PC-9 (cell line): ENCODE measurements at regions not wholly inside any gene's neighbourhood (a gene's known extent, or its start where the extent isn't known, plus 50 kb on each side); places are given as distances from the start of the nearest gene placed in this dataset.

Source experiments
- BruUV-seq: library from RNA; stranded (reverse); fragments of 400-500 nt; replicated peaks from 2 replicates; lab custom pipeline; 2021; lab: Mats Ljungman, UMichigan
- CTCF ChIA-PET: fragments of 300-600 bp; sonication (Branson Sonifier 250); formaldehyde crosslinking; loops from one replicate; lab custom pipeline; 2022; ENCODE audit warnings: antibody characterized with exemption; lab: Charles Lee
- POLR2A ChIA-PET: fragments of 300-600 bp; sonication (Branson Sonifier 250); formaldehyde crosslinking; loops from one replicate; lab custom pipeline; 2022; ENCODE audit warnings: antibody characterized with exemption; ENCODE audit not compliant: unreplicated experiment; lab: Charles Lee
- DNase-seq, 2 experiments: peaks; one replicate each; pipeline versions ENCODE4 v3.0.0 to v3.0.0-alpha.2; 2015 to 2022; ENCODE audit warnings: mixed read lengths in 1 of 2
- H2AFZ ChIP-seq: fragments of 200-600 bp; sonication (generic); 2 replicates; pipeline ENCODE4 v1.8.1; 2017; ENCODE audit warnings: antibody characterized with exemption
- H3F3A ChIP-seq: fragments of 200-600 bp; sonication (generic); 2 replicates; pipeline ENCODE4 v1.8.1; 2017; ENCODE audit warnings: antibody characterized with exemption, mild to moderate bottlenecking, low read depth; ENCODE audit not compliant: insufficient read depth
- H3K27ac ChIP-seq: fragments of 200-600 bp; sonication (generic); 2 replicates; pipeline ENCODE4 v1.6.1; 2016; ENCODE audit warnings: mixed run types
- H3K27me3 ChIP-seq: fragments of 200-600 bp; sonication (generic); 2 replicates; pipeline ENCODE4 v1.6.1; 2016; ENCODE audit warnings: low read depth, mixed run types; ENCODE audit not compliant: insufficient read depth
- H3K36me3 ChIP-seq: fragments of 200-600 bp; sonication (generic); 2 replicates; pipeline ENCODE4 v1.6.1; 2016; ENCODE audit warnings: low read depth, mixed run types
- H3K4me1 ChIP-seq: fragments of 200-600 bp; sonication (generic); replicated peaks from 2 replicates; pipeline ENCODE4 v1.6.1; 2016; ENCODE audit warnings: mixed run types; ENCODE audit not compliant: insufficient read depth
- H3K4me2 ChIP-seq: fragments of 200-600 bp; sonication (generic); 2 replicates; pipeline ENCODE4 v1.6.1; 2017; ENCODE audit warnings: mixed run types
- H3K4me3 ChIP-seq: fragments of 200-600 bp; sonication (generic); 2 replicates; pipeline ENCODE4 v1.6.1; 2016; ENCODE audit warnings: mixed run types
- H3K79me2 ChIP-seq: fragments of 200-600 bp; sonication (generic); 2 replicates; pipeline ENCODE4 v1.6.1; 2017; ENCODE audit warnings: low read depth, mixed run types
- H3K9me2 ChIP-seq: fragments of 200-600 bp; sonication (generic); 2 replicates; pipeline ENCODE4 v1.8.1; 2017; ENCODE audit warnings: mild to moderate bottlenecking; ENCODE audit not compliant: insufficient read depth
- H3K9me3 ChIP-seq: fragments of 200-600 bp; sonication (generic); 2 replicates; pipeline ENCODE4 v1.8.1; 2016; ENCODE audit warnings: low read depth; ENCODE audit not compliant: insufficient read depth
- H4K20me1 ChIP-seq: fragments of 200-600 bp; sonication (generic); 2 replicates; pipeline ENCODE4 v1.8.1; 2017; ENCODE audit not compliant: insufficient read depth
- EZH2 ChIP-seq: fragments of 200-600 bp; sonication (generic); IDR thresholded peaks from 2 replicates; pipeline ENCODE4 v1.8.0; 2017; ENCODE audit warnings: antibody characterized with exemption, low read depth
- intact Hi-C: fragments of 100-400 bp; cut with micrococcal nuclease; formaldehyde crosslinking; loops from one replicate; pipeline ENCODE4 v1.10.0; 2022; ENCODE audit not compliant: unreplicated experiment
- TF ChIP-seq, protein P1 (sequence below): fragments of 200-600 bp; sonication (generic); conservative IDR thresholded peaks from 2 replicates; pipeline ENCODE4 v1.6.1; 2017; ENCODE audit warnings: mixed run types, antibody characterized with exemption, mild to moderate bottlenecking, moderate library complexity

DNA sequence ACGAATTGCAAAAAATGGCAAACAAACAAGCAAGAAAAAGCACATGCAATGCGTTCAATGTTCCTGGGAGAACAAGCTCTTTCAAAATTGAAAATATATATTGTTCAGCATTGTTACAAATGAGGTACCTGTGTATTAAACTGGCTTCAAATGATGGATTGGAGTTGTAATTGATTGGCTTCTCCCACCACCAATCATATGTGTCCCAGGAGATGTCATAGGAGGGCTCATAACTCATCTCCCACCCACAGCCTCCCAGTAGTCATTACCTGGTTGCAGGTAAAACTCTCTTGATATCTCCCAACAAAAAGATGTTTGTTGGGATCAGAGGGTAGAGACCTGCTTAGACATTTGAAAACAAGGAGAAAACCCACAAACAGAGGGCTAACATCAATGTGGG, 302.9 kb downstream of the BAMBI start:
- intact Hi-C loops, result loop anchor here (10.0 kb wide), 1 partner anchor 125 kb away; no protein-coding TSS in a partner anchor
- Histone ChIP-seq H3K27me3 (no peaks in the 10 kb centered on the region), H4K20me1 (no peaks in the 10 kb centered on the region), H3K9me2 (no peaks in the 10 kb centered on the region), H2AFZ (no peak overlapping the region), H3K27ac (no peak overlapping the region), H3K36me3 (no peaks in the 10 kb centered on the region), H3K9me3 (no peaks in the 10 kb centered on the region), H3K4me1 (peaks cover 14% of the 10 kb centered on the region), H3K4me3 (no peak overlapping the region), H3F3A (no peaks in the 10 kb centered on the region), H3K79me2 (no peaks in the 10 kb centered on the region), H3K4me2 (no peak overlapping the region)
- BruUV-seq, result no TSS peak
- ChIA-PET POLR2A (no interaction called here), CTCF (no interaction called here)
- DNase-seq, result no peak
- TF ChIP-seq, protein P1, sequence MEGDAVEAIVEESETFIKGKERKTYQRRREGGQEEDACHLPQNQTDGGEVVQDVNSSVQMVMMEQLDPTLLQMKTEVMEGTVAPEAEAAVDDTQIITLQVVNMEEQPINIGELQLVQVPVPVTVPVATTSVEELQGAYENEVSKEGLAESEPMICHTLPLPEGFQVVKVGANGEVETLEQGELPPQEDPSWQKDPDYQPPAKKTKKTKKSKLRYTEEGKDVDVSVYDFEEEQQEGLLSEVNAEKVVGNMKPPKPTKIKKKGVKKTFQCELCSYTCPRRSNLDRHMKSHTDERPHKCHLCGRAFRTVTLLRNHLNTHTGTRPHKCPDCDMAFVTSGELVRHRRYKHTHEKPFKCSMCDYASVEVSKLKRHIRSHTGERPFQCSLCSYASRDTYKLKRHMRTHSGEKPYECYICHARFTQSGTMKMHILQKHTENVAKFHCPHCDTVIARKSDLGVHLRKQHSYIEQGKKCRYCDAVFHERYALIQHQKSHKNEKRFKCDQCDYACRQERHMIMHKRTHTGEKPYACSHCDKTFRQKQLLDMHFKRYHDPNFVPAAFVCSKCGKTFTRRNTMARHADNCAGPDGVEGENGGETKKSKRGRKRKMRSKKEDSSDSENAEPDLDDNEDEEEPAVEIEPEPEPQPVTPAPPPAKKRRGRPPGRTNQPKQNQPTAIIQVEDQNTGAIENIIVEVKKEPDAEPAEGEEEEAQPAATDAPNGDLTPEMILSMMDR, result no peak

DNA sequence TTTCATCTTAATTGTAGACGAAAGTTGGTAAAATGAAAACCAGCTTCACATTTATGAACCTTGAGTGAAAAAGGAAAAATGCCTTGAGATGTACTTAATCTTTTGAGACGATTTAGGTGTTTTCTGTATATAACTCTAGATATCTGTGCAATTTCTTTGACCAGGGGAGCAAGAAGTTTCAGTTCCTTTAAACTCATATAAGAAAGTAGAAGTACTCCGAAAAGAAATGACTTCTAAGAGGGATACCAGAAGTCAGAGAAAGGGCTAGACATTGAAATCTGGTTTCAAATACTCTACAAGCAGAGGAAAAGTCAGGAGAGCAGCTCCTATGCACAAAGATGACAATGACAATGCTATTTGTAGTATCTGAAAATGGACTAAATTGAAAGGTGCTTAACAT, 303.7 kb downstream of the BAMBI start:
- CTCF ChIA-PET, result no interaction called here
- Histone ChIP-seq H2AFZ (no peak overlapping the region), H3K27ac (no peak overlapping the region)

DNA sequence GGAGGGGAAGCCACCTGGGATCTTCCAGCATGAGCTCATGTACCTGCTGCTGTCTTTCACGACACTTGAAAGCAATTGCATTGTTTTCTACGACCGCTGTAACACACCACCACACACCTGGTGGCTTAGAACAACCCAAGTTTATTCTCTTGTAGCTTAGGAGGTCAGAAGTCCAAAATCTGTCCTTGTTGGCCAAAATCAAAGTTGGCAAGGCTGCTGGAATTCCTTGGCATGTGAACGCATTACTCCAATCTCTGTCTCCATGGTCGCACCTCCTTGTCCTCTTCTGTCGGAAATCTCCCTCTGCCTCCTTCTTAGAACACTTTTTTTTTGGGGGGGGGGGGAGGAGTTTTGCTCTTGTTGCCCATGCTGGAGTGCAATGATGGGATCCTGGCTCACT, 305.7 kb downstream of the BAMBI start:
- H3K36me3 ChIP-seq, result no peaks in the 10 kb centered on the region

More for the DNA sequence above, 303.7 kb downstream of the BAMBI start:
- no peak overlapping the region for H3K4me2 ChIP-seq
- H4K20me1 ChIP-seq, result no peaks in the 10 kb centered on the region
- no peaks in the 10 kb centered on the region for H3K9me3 ChIP-seq
- intact Hi-C loops, result loop anchor here (10.0 kb wide), 1 partner anchor 124 kb away; no protein-coding TSS in a partner anchor
- no peaks in the 10 kb centered on the region for H3K36me3 ChIP-seq
- no peak overlapping the region for H3K4me3 ChIP-seq
- H3K79me2 ChIP-seq, result no peaks in the 10 kb centered on the region
- no peaks in the 10 kb centered on the region for H3K9me2 ChIP-seq
- BruUV-seq, result no TSS peak
- no peak for DNase-seq
- H3K4me1 ChIP-seq, result peaks cover 14% of the 10 kb centered on the region
- no peaks in the 10 kb centered on the region for H3K27me3 ChIP-seq
- POLR2A ChIA-PET, result no interaction called here
- no peak for TF ChIP-seq EZH2
- TF ChIP-seq, protein P1, result no peak
- H3F3A ChIP-seq, result no peaks in the 10 kb centered on the region

More for the DNA sequence above, 305.7 kb downstream of the BAMBI start:
- ChIA-PET POLR2A (no interaction called here), CTCF (no interaction called here)
- DNase-seq, result no peak
- Histone ChIP-seq H3K4me3 (no peak overlapping the region), H3K4me2 (no peak overlapping the region), H3K79me2 (no peaks in the 10 kb centered on the region), H2AFZ (no peak overlapping the region), H3K9me3 (no peaks in the 10 kb centered on the region), H3K27ac (no peak overlapping the region), H3K9me2 (no peaks in the 10 kb centered on the region), H3K27me3 (no peaks in the 10 kb centered on the region), H3F3A (no peaks in the 10 kb centered on the region), H3K4me1 (peaks cover 14% of the 10 kb centered on the region), H4K20me1 (no peaks in the 10 kb centered on the region)
- BruUV-seq, result no TSS peak
- intact Hi-C loops, result loop anchor here (10.0 kb wide), 1 partner anchor 122 kb away; no protein-coding TSS in a partner anchor
- no peak for TF ChIP-seq EZH2
- TF ChIP-seq, protein P1, result no peak
